PFSK-1 (cell line): ENCODE measurements at regions not wholly inside any gene's neighbourhood (a gene's known extent, or its start where the extent isn't known, plus 50 kb on each side); places are given as distances from the start of the nearest gene placed in this dataset.

ENCODE experiments used
- POLR2AphosphoS5 ChIP-seq: IDR thresholded peaks from 2 replicates; pipeline ENCODE4 v1.6.1; 2012; ENCODE audit warnings: low read depth, mild to moderate bottlenecking, control low read depth, low read length, moderate library complexity
- TAF1 ChIP-seq: IDR thresholded peaks from 2 replicates; pipeline ENCODE4 v1.6.1; 2012; ENCODE audit warnings: low read length, control low read depth, borderline replicate concordance; ENCODE audit not compliant: insufficient read depth

- TF ChIP-seq POLR2AphosphoS5 (no peak), TAF1 (no peak)
Observed at GRCh38 chr17:69914520-69914919, 160.5 kb upstream of the KCNJ16 start.
